Endodermal cell (in vitro differentiated cells): ENCODE measurements at regions not wholly inside any gene's neighbourhood (a gene's known extent, or its start where the extent isn't known, plus 50 kb on each side); places are given as distances from the start of the nearest gene placed in this dataset.

ENCODE experiments used
- DNase-seq: peaks from one replicate; pipeline ENCODE4 v3.0.0-alpha.2; 2017
- H3K27ac ChIP-seq: 2 replicates; pipeline ENCODE4 v1.5.1; 2013; ENCODE audit warnings: mild to moderate bottlenecking, low read depth, low read length, moderate library complexity
- H3K27me3 ChIP-seq: 2 replicates; pipeline ENCODE4 v1.6.1; 2013; ENCODE audit warnings: mild to moderate bottlenecking, low read length, moderate library complexity; ENCODE audit not compliant: insufficient read depth, control insufficient read depth, poor library complexity, severe bottlenecking
- H3K36me3 ChIP-seq: 2 replicates; pipeline ENCODE4 v1.7.0; 2013; ENCODE audit warnings: mild to moderate bottlenecking, low read length, moderate library complexity; ENCODE audit not compliant: control insufficient read depth, insufficient read depth
- H3K4me1 ChIP-seq: one replicate; pipeline ENCODE4 v1.7.0; 2013; ENCODE audit warnings: low read length; ENCODE audit not compliant: control insufficient read depth, insufficient read depth
- H3K4me3 ChIP-seq: 2 replicates; pipeline ENCODE4 v1.5.1; 2013; ENCODE audit warnings: mild to moderate bottlenecking, low read length, moderate library complexity
- H3K9ac ChIP-seq: 2 replicates; pipeline ENCODE4 v1.6.1; 2013; ENCODE audit warnings: mild to moderate bottlenecking, low read length, moderate library complexity; ENCODE audit not compliant: poor library complexity, severe bottlenecking; ENCODE audit errors: extremely low read depth
- H3K9me3 ChIP-seq: 2 replicates; pipeline ENCODE4 v1.6.1; 2013; ENCODE audit warnings: mild to moderate bottlenecking, low read length, moderate library complexity; ENCODE audit not compliant: control insufficient read depth
- H3K27ac Mint-ChIP-seq: 2 replicates; pipeline ENCODE4 v1.8.0; 2020; ENCODE audit warnings: mixed read lengths
- H3K27me3 Mint-ChIP-seq: 2 replicates; pipeline ENCODE4 v1.8.0; 2021; ENCODE audit warnings: mild to moderate bottlenecking, mixed read lengths; ENCODE audit not compliant: insufficient read depth
- H3K36me3 Mint-ChIP-seq: 2 replicates; pipeline ENCODE4 v1.8.0; 2020; ENCODE audit warnings: low read depth, mixed read lengths
- H3K4me1 Mint-ChIP-seq: 2 replicates; pipeline ENCODE4 v1.8.0; 2020; ENCODE audit warnings: mixed read lengths
- H3K4me3 Mint-ChIP-seq: 2 replicates; pipeline ENCODE4 v1.8.0; 2020; ENCODE audit warnings: mild to moderate bottlenecking, moderate library complexity, mixed read lengths
- H3K9me3 Mint-ChIP-seq: 2 replicates; pipeline ENCODE4 v1.8.0; 2020; ENCODE audit warnings: mild to moderate bottlenecking, mixed read lengths
- CTCF ChIP-seq: fragments of 200-600 bp; sonication (generic); conservative IDR thresholded peaks from 2 replicates; pipeline ENCODE4 v1.5.0; 2021; ENCODE audit warnings: antibody characterized with exemption, mild to moderate bottlenecking
- WGBS, 2 experiments: methylation state at CpG; one replicate each; pipeline versions ENCODE4 v1.1.5 to v1.1.7; 2013; ENCODE audit warnings: missing lambda C conversion rate in 2 of 2, mixed read lengths in 1 of 2; ENCODE audit not compliant: insufficient coverage in 1 of 2, insufficient read length in 1 of 2; 5-methylcytosine and 5-hydroxymethylcytosine counted together

GRCh38 chr12:124195567-124195942 lies 99.3 kb upstream of the RFLNA start:
- Histone ChIP-seq H3K9me3 (peaks cover 28% of the 10 kb centered on the region), H3K36me3 (no peaks in the 10 kb centered on the region), H3K27ac (no peak overlapping the region), H3K4me3 (no peak overlapping the region), H3K27me3 (no peaks in the 10 kb centered on the region), H3K4me1 (peaks cover 4% of the 10 kb centered on the region), H3K9ac (no peak overlapping the region)
- TF ChIP-seq CTCF = no peak
- WGBS, 2 experiments = 84 to 93% methylated on average over 5 to 6 of the region's 6 CpGs
- DNase-seq = no peak
- Mint-ChIP-seq H3K4me3 (no peak overlapping the region), H3K36me3 (no peaks in the 10 kb centered on the region), H3K4me1 (peaks cover 20% of the 10 kb centered on the region), H3K27ac (peak overlapping the region; percentile 62), H3K9me3 (peaks cover 23% of the 10 kb centered on the region), H3K27me3 (peaks cover 2% of the 10 kb centered on the region)

DNA sequence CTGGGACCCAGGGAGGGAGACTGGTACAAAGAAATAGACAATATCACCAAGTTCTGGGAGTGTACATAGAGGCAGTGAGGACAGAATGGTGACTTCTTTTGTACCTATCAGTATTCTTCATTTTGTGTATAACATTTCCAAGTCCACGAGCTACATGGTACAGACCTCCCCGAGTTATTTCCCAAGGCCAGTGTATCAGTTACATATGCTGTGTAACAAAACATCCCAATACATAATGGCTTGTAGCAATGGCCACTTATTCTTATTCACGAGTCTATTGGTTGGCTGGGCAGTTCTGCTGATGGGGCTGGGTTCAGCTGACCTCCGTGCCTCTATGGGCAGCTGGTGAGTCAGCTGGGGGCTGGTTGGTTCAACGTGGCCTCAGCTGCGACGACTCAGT lies 98.7 kb upstream of the RFLNA start:
- H3K4me1 ChIP-seq = peaks cover 4% of the 10 kb centered on the region
- H3K9me3 ChIP-seq = peaks cover 35% of the 10 kb centered on the region
- no peaks in the 10 kb centered on the region for H3K36me3 ChIP-seq
- H3K27me3 ChIP-seq = no peaks in the 10 kb centered on the region
- peaks cover 2% of the 10 kb centered on the region for H3K27me3 Mint-ChIP-seq
- H3K4me3 ChIP-seq = no peak overlapping the region
- H3K27ac ChIP-seq = no peak overlapping the region
- TF ChIP-seq CTCF = no peak
- no peak overlapping the region for H3K27ac Mint-ChIP-seq
- no peak overlapping the region for H3K4me3 Mint-ChIP-seq
- H3K4me1 Mint-ChIP-seq = peaks cover 20% of the 10 kb centered on the region
- H3K9me3 Mint-ChIP-seq = peaks cover 30% of the 10 kb centered on the region
- no peak for DNase-seq
- 95 to 97% methylated on average over 6 to 7 of the region's 7 CpGs for WGBS, 2 experiments
- H3K9ac ChIP-seq = no peak overlapping the region
- H3K36me3 Mint-ChIP-seq = no peaks in the 10 kb centered on the region

DNA sequence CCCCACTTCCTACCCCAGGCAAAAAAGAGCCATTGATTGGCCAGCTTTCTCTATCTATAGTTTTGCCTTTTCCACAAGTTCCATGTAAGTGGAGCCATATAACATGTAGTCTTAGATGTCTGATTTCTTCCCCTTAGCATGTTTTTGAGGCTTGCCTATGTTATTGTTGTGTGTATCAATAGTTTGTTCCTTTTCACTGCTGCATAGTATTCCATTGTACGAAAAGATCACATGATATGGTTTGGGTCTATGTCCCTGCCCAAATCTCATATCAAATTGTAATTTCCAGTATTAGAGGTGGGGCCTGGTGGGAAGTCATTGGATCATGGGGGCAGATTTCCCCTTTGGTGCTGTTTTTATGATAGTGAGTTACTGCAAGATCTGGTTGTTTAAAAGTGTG lies 93.6 kb upstream of the RFLNA start:
- no peak for TF ChIP-seq CTCF
- no peaks in the 10 kb centered on the region for H3K36me3 ChIP-seq
- DNase-seq = no peak
- no peak overlapping the region for H3K27ac ChIP-seq
- peaks cover 31% of the 10 kb centered on the region for H3K9me3 ChIP-seq
- Mint-ChIP-seq H3K36me3 (no peaks in the 10 kb centered on the region), H3K9me3 (peaks cover 28% of the 10 kb centered on the region), H3K4me1 (peaks cover 6% of the 10 kb centered on the region), H3K4me3 (no peak overlapping the region), H3K27ac (no peak overlapping the region), H3K27me3 (peaks cover 2% of the 10 kb centered on the region)
- 100% methylated on average over 1 of the region's 1 CpG; no CpG with 5 or more reads in 1 of the 2 experiments for WGBS, 2 experiments
- no peaks in the 10 kb centered on the region for H3K4me1 ChIP-seq
- H3K4me3 ChIP-seq = no peak overlapping the region
- no peaks in the 10 kb centered on the region for H3K27me3 ChIP-seq
- H3K9ac ChIP-seq = no peak overlapping the region
